NCI-H526 treated with DMSO at 0.1 percent for 48 hours (cell line): ENCODE measurements at regions not wholly inside any gene's neighbourhood (a gene's known extent, or its start where the extent isn't known, plus 50 kb on each side); places are given as distances from the start of the nearest gene placed in this dataset.
A peak's percentile ranks its signal among the peaks of the same experiment; 100 is the strongest.
"Not testable (repeated sequence)": the region's sequence is repeated elsewhere in the genome, so short reads cannot be mapped to it uniquely, and the experiment has no call there.

ENCODE experiments used
- DNase-seq: peaks from one replicate; lab custom pipeline; 2025; lab: John Stamatoyannopoulos, UW

DNA sequence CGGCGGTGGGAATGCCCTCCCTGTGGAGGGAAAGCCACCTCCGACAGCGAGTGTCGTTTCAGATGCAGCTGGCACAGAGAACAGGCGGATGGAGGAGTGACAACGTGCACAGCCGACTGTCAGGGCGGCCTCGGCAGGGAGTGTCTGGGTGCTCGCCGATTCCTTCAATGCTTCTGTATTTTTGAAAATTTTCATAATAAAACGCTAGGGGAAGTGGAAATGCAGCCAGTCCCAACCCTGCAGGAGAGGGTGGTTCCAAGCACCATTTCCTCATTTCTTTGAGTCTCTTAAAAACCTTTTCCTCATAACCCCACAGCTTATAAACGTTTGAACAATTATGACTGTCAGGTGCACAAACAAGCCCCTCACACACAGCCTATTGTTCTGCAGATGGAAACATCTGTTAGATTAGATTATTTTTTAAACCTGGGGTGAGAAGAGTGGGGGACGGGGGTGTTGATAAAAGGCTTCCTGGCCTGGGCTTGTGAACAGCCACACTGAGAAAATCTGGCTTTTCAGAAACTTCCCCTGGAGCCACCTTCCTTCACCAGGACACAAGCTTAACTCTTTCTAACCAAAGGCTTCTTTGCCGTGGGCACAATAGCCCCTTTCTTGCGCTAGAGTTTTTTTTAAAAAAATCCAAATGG is 228.9 kb downstream of the ANKRD60 start:
- peak; percentile 37 for DNase-seq

DNA sequence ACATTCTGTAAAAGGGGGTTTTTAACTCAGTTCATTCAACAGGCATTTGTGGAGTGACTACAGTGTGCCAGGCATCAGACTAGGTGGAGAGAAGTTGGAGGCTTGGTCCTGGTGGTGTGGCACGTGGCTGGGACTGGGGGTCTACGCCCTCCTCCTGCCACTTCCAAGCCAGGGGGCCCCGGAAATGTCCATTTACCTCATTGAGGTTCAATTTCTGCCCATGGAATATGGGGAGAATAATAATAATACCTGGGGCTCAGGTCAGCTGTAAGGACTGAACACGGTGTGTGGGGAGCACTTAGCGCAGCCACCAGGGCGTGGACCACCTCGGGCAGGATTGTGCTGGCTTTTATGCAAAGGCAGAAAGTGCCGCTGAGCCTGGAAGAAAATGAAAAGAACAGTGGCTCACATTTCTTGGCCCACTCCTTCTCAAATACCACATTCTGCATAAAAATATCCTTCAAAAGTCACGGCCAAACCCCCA is 229.4 kb downstream of the ANKRD60 start:
- DNase-seq = no peak

DNA sequence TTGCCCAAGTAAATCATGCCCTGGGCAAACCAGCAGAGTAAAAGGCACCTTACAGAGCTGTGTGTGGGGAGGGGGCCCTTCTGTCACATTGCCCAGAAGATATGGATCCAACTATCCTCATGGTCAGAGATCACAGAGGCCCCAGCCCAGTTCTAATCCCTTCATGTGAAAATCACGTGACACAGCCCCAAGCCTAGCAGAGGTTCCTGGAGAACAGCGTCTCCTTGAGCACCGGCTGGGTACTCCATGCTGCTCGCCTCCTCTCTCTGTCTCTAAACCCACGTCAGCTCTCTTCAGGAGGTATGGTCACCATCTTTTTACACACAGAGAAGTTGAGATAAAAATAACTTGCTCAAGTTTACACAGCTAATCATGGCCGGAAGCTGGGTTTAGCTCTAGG is 230.2 kb downstream of the ANKRD60 start:
- no peak for DNase-seq

DNA sequence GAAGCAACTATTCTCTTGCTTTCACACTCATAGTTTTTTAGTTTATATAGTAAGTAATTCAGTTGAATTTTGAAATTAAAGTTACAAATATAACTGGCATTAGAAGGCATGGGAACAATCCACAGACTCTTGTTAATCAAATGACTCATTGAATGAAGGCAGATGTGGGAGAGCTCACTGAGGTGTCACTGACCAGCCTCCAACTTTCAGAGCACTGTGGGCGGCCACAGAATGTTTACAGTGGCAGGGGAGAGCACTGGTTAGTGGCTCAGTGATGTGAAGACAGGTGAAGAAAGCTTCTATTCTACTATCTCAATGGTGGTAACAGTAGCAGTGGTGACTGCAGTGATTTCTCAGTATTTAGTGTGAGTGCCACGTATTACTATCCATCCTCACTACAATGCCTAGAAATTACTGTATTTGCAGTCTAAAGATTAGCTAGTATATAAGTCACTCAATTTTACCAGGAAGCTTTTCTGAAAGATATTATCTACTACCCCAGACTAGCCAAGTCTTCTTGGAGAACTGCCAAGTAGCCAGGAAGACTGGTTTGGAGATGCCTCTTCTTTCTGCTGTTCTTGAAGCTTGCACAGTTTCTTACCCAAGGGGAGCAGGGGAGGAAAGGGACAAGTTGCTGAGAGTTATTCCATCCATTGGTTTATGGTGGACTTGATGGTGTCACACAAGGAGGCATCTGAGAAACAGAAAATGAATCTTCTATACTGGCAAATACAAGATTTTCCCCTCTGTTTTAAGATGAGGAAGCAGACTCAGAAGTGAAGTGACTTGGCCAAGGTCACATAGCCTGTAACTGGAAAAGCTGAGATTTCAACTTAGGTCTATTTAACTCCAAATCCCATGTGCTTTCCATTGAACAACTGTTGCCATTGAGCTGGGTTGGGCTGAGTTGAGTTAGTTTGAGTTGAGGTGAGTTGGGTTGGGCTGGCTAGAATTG is 231.2 kb downstream of the ANKRD60 start:
- DNase-seq = no peak

DNA sequence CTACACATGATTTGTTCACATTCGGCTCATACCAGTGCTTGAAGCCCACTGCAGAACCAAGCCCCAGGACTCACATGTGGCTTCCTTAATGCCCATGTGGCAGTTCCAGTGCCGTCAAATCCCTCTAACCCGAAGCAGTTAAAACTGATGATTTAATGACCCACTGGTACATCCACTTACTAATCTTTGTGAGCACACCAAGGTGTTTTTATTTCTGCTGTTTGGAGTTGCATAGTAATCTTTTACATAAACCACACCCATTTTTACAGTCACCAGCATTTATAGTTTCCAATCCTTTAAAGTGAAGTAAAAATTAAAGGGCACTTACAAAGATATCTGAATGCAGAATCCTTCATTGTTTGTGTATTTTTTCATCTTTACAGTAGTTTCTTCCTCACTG is 232.0 kb downstream of the ANKRD60 start:
- DNase-seq = no peak

DNA sequence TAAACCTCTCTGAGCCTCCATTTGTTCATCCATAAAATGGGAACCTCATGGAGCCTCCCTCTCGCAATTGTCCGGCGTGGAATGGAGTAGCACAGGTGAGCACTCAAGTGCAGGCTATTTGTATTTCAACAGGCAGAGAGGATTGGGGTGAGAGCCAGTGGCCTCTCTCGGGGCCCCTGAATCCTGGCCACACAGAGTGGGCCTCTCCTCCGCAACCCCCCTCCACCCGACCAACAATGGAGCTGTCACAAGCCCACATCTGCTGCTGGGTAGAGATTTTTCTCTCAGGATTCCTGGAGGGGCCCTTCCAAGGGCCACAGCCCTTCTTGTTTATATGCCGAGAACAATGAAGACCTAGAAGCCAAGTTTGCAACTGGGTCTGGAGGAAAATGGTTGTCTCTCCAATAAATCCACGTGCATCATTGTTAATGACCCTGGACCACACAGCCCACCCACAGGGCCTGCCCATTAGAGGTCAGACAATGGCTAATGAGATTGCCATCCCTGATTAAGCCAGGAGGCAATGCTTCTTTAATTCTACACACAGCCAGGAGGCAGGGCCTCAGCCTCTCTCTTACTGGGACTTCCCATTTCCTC is 233.0 kb downstream of the ANKRD60 start:
- no peak for DNase-seq

DNA sequence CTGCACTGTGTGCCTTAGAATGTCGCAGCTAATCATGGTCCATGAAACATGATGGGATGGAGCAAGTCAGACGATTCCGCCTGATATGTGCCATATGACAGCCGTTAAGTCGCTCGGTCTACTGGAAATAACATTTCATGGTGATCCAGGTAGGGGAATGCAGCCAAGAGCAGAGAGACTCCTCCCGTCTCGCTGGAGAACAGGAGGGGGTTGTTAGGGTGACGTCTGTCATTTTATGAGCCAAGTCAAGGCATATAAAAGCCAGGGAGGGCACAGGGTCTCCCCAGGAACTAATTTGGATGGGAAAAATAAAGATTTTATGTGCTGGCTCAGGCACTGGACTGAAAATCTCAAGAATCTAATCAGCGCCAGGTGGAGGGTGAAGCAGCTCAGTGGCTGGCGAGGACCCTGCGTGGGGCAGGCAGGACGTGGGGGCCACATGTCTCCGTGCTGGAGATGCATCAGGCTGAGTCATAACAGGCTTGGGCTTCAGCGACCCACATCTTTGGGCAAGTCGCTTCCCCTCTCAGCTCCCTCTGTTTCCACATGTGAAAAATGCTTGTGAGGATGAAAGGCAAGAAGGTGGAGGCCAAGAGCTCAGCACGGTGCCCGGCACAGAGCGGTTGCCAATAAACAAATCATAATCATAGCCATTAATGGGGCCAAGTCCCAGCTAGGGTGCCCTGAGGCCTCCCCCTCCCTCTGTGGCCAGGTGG is 234.6 kb downstream of the ANKRD60 start:
- DNase-seq = no peak

DNA sequence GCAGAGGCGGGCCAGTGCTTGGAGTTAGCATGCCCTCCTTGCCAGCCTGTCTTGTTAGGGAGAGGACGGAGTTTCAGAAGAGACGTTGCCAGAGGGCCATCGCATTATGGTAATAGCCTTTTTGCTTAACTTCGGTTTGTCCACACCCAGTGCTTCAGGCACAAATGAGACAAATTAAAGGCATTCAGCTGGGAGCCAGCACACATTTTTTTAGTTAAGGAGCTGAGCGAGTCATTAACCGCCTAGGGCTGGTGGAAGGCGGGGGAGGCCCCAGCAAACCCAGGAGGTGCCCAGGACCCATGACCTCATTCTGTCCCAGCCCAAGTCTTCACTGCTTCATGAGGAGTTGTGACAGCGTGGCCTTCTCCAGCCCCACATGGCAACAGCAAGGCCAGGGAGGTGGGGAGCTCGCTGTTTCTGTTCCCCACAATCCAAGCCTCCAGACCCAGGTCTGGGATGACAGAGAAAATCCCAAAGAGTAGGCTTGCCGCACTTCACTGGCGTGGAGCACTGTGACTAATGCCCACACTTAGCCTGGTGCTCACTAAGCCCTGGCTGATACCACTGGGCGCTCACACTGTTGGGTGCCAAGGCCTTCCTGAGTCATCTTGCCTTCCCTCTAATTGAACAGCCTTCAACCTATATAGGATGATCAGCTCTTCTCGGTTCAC is 237.1 kb downstream of the ANKRD60 start:
- DNase-seq = peak; percentile 34

DNA sequence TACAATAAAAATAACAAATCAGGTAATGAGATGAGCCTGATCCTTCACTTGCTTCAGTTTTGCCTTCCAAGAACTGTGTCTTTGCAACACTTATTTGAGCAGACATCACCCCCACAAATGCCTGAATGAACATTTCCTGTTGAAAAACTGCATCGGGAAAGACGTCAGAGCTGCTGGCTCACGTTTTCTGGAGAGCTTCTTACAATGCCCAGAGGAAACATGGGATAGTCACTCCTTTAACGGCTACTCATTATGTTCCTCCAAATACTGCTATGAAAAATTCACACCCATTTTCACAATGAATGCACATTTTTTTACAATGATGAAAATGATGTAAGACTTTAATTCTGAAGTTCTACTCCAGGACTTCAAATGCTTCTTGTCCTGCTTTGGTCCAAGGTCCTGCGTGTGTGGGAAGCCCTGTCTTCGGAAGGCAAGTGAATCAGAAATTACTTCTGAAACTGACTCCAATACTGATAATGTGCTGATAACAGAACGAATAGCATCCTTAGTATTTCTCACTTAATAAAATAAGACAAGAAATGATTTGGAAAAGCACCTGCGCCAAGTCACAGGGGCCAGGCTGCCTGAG is 238.0 kb downstream of the ANKRD60 start:
- no peak for DNase-seq

DNA sequence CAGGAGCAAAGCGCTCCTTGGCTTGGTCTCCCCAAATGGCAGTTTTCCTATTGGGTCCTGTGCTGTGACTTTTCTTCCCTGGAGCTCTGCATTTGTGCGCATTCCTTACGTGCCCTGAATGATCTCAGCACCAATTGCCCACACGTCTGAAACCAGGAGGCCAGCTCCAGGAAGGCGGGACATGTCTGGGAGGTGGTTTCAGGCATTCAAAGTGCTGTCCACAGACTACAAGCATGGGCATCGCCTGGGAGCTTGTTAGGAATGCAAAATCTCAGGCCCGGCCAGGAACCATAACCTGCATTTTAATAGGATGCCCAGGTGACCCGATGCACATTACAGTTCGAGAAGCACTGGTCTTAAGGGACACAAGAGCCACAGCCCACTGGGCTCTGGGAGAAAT is 239.6 kb downstream of the ANKRD60 start:
- no peak for DNase-seq

DNA sequence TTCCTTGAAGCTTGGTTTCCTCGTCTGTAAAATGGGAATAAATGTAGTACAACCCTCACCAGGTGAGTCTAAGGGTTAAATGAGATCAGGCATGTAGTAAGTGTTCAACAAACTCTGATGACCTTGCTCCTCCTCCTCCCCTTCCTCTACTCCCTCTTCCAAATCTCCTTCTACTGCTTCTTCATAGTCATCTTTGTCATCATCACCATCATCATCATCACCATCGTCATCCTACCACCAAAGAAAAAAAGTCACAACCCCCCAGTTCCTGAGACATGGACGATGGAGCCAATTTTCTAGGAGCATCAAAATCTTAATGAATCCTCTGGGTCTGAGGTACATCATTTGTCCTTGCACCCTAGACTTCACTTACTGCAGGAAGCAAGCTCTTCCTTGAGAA is 240.0 kb downstream of the ANKRD60 start:
- DNase-seq = no peak

DNA sequence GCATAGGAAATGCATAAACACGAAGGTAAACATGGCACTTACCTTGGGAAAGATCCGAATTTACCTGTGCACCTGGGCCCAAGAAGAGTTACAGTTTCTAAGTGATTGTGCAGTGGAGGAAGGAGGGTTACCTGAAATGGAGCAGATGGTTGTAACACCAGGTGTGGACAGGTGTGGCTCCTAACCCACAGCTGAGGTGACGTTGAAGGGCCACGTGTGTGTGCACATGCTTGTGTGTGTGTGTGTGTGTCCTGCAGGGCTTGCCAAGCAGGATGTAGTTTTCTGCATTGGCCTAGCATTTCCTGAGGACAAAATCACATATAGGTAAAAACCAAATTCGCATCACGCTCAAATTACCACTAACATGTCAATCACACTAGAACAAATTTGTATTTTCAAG is 240.8 kb downstream of the ANKRD60 start:
- DNase-seq = no peak

DNA sequence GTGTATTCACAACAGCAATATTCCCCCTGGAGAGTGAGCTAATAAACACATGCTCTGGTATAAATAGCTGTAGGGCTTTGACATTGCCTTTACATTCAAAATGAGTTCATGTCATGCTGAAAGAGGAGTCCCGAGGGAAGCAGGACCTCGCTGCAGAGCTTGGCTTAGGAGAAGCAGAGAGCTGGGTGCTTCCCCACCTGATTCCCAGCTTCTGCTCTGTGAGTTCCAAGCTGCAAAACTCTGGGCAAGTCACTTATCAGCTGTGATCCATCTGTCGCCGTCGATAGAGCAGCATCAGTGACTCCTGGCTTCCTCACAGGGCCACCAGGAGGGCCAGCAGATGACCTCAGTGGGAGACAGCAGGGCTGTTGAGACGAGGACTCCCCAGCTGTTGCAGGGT is 241.8 kb downstream of the ANKRD60 start:
- no peak for DNase-seq

DNA sequence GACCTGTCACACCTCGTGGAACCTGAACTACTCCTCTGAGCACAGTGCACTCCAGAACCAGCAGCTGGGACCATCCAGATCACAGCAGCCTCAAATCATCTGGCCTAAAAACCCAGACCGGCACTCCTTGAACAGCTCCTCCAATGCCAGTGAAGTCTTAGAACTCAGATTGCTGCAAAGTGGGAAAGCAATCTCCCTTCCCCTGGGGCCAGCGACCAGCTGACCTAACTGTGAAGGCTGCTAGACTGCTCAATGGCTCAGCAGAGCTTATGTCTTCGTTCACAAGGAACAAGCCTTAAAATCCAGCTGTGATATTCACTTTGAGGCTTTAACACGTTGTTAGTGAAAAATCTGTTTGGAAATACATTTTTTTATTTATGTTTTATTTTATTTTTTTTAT is 243.2 kb downstream of the ANKRD60 start:
- DNase-seq = no peak

DNA sequence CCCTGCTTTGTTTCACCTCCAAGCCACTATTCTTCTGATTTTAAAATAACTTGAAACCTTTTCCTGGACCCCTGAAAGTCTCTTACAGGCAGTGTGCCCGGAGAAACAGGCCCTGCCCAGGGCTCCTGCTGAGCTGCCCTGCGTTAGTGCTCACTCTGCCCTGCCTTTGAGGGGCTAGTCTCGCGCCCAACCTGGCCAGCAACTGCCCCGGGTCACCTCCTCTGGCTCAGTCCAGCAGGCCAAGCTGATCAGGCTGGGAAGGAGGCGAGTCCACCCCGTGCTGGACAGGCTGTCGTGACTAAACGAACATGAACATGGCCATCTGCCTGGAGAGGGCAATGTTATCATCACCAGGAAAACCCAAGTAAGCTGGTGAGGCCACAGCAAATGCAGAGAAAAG is 245.4 kb downstream of the ANKRD60 start:
- no peak for DNase-seq

DNA sequence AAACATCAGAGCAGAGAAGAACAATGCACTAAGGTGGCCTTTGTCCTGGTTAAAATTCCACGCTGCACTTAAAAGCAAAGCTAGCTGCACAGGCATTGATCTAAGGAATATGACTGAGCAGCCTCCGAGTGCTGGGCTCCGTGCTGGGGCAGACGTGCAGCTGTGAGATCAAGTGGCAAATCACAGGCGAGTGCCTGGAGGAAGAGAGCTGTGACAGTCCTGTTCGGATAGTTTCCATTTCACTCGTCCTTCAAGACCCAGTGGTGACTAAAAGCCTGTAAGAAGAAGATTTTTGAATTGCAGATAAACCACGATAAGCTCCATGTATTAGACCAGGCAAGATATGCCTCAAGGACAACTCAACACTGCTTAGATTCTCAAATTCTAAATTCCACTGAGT is 247.9 kb downstream of the ANKRD60 start:
- no peak for DNase-seq

DNA sequence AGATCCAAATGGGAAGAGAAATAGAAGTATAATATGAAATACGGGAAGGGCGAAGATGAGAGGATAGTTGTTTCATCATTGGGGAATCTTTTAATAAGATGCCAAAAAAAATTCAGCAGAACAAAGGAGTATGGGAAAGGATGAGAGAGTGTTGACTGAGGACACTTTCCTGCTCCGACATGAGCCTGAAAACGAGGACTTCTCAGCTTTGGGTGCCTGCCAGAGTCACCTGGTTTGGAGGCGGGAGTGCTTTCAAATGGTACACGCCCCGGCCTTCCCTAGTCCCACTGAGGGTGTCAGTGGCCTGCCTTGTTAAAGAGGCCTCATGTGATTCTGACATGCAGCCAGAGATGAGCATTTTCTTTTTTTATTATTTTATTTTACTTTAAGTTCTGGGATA is 250.9 kb downstream of the ANKRD60 start:
- no peak for DNase-seq

DNA sequence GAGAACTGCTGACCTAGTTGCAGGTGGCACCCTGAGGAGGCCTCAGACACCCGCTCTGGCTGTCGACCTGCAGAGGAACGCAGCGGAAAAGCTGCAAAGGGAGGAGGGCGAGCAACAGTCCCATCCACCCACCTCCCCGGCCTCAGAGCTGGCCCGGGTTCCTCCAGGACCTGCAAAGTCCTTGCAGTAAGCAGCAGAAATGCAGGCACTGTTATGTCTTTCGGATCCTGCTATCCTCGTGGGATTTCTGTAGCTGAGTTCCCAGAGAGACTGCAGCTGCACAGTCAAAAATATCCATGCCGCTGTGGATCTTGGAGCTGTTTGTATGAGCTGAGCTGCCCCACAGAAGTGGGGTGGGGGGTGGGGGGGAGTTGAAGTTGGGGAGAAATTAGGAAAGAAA is 251.3 kb downstream of the ANKRD60 start:
- DNase-seq = no peak

DNA sequence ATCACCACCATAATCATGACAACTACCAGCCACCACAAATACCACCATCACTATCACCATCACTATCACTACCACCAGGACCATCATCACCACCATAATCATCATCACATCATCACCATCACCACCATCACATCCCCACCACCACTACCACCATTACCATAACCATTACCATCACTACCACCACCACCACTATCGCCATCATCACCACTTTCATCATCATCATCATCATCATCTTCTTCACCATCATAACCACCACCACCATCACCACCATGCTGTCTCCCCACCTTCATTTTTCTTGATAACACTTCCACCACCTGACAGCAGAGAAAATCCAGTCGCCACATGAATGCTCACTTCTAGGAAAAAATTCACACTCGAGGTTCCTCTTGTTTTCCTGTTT is 253.6 kb downstream of the ANKRD60 start:
- no peak for DNase-seq

DNA sequence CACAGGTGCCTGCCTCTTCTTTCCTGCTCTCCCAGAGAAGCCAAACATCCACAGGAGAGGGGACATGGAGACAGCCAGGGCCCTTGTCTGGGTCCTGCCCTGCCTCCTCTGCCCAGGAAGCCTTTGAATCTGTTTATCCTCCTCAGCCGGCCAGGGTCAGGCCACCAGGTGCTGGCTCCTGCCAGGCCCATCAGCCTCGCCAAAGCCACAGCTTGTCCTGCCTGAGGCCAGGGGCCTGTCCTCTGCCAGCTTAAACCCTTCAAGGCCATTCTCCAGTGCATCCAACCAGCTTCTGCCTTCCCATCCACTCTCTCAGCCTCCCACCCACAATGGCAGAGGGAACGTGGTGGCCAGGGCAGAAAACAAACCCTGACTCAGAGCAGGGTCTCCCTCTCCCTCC is 254.6 kb downstream of the ANKRD60 start:
- DNase-seq = no peak

DNA sequence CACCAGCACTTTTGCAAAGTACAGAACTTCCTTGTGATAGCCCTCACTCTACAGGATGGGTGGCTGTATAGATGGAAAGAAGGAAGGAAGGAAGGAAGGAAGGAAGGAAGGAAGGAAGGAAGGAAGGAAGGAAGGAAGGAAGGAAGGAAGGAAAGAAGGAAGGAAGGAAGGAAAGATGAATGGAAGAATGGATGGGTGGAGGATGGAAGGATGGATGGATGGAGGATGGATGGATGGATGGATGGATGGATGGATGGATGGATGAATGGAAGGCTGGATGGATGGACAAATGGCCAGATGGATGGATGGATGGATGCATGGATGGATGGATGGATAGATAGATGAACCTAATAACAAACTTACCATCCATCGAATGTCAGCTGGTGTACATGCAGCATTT is 256.9 kb downstream of the ANKRD60 start:
- not testable (repeated sequence) for DNase-seq
